ENCODE measurements at regions not wholly inside any gene's neighbourhood (a gene's known extent, or its start where the extent isn't known, plus 50 kb on each side); places are given as distances from the start of the nearest gene placed in this dataset.

DNA sequence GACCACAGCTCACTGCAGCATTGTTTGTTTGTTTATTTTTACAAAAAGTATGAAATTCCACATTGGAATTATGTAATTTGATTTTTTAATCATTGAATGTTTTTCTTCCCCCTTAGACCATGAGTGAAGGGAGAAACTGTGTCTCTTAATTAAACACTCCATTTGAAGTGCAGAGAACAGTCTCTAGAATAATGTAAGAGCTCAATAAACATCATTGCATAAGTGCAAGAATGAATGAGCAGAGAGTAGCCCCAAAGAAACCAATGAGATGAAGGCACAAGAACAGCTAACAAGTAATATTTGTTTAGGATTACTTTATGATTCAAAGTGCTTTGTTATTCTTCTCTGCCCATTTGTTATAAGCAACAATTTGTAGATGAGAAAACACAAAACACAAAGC is 921.3 kb upstream of the LCORL start:
- Mint-ChIP-seq H3K27ac (no peak overlapping the region), H3K4me3 (no peak overlapping the region), H3K27me3 (ENCODE audit: insufficient read depth) (no peaks in the 10 kb centered on the region; the same call in 1 of the 2 replicates), H3K4me1 (ENCODE audit: low read depth) (peaks cover 11% of the 10 kb centered on the region), H3K9me3 (no peaks in the 10 kb centered on the region), H3K36me3 (ENCODE audit: low read depth) (no peaks in the 10 kb centered on the region)
- DNase-seq, result no peak
- TF ChIP-seq, protein P1, sequence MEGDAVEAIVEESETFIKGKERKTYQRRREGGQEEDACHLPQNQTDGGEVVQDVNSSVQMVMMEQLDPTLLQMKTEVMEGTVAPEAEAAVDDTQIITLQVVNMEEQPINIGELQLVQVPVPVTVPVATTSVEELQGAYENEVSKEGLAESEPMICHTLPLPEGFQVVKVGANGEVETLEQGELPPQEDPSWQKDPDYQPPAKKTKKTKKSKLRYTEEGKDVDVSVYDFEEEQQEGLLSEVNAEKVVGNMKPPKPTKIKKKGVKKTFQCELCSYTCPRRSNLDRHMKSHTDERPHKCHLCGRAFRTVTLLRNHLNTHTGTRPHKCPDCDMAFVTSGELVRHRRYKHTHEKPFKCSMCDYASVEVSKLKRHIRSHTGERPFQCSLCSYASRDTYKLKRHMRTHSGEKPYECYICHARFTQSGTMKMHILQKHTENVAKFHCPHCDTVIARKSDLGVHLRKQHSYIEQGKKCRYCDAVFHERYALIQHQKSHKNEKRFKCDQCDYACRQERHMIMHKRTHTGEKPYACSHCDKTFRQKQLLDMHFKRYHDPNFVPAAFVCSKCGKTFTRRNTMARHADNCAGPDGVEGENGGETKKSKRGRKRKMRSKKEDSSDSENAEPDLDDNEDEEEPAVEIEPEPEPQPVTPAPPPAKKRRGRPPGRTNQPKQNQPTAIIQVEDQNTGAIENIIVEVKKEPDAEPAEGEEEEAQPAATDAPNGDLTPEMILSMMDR (IDR thresholded peaks at IDR 0.05), result no peak

DNA sequence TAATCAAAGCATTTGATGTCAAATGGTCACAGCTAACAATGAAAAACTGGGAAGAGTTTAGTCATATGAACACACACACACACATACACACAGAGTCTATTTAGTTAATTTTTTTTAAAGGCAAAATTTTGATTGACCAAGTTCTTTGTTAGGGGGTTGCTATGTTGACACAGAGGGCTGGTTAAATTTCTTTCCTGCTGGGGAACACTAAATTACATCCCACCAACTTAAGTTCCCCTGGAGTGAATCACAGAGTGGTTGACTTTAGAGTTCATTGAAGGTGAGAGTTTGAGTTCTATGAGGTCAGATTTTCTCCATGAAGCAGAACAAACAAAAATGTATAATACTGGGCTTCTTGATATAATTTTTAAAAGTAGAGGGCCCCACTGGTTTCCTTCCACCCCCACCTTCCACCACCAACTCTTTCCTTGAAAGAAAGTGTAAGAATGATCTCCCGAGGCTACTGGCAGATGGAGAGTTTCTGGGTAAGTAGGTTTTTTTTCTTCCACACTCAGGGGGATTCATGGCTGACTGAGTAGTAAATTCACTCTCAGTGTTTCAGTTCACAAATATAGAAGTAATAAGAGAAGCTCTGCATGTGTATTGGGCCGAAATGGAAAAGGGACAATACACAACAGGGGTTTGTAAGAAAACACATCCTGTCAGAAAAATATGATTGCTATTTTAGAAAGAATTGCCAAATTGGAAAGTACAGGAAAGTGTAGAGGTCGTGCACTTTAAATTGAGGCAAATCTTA is 917.0 kb upstream of the LCORL start:
- H3K27me3 Mint-ChIP-seq (ENCODE audit: insufficient read depth), result peaks cover 2% of the 10 kb centered on the region; the same call in 1 of the 2 replicates
- H3K36me3 Mint-ChIP-seq (ENCODE audit: low read depth), result no peaks in the 10 kb centered on the region
- no peak overlapping the region for H3K27ac Mint-ChIP-seq
- TF ChIP-seq, protein P1 (IDR thresholded peaks at IDR 0.05), result no peak
- peak; percentile 13 for DNase-seq
- peaks cover 19% of the 10 kb centered on the region for H3K4me1 Mint-ChIP-seq (ENCODE audit: low read depth)
- no peaks in the 10 kb centered on the region for H3K9me3 Mint-ChIP-seq
- no peak overlapping the region for H3K4me3 Mint-ChIP-seq

DNA sequence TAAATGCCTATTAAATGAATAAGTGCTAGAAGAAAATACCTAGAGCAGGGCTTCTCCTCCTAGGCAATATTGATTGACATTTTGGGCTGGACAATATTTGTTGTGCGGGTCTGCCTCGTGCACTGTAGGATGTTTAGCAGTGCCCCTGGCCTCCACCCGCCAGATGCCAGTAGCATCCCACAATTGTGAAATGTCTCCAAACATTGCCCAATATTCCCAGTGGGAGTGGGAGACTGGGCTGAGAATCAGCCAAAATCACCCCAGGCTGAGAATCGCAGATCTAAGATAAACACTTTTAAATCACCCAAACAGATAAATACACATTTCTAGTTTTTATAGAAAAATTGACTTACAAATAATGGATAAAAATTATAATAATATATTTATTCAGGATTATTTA is 916.2 kb upstream of the LCORL start:
- TF ChIP-seq, protein P1 (IDR thresholded peaks at IDR 0.05), result no peak
- H3K4me3 Mint-ChIP-seq, result no peak overlapping the region
- no peaks in the 10 kb centered on the region for H3K9me3 Mint-ChIP-seq
- peaks cover 2% of the 10 kb centered on the region for H3K27me3 Mint-ChIP-seq (ENCODE audit: insufficient read depth)
- no peaks in the 10 kb centered on the region for H3K36me3 Mint-ChIP-seq (ENCODE audit: low read depth)
- peaks cover 27% of the 10 kb centered on the region for H3K4me1 Mint-ChIP-seq (ENCODE audit: low read depth)
- no peak overlapping the region for H3K27ac Mint-ChIP-seq
- DNase-seq, result no peak

DNA sequence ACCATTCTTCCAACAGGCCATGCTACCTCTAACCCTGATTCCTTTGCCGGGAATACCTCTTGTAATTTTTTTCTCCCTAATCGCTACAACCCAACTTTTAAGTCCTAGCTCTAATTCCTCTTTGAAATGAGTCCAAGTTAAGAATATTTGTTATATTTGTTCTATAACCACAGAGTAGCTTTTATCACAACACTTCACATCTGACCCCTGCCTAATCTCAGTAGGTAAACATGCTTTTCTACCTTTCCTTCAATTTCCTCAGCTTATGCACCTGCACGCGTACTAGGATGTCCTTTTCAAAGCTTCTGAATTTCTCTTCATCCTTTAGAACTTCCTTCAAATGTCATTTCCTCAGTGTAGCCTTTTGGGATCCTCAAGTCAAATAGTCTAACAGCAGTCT is 915.5 kb upstream of the LCORL start:
- Mint-ChIP-seq H3K4me3 (no peak overlapping the region), H3K27ac (no peak overlapping the region), H3K4me1 (ENCODE audit: low read depth) (peaks cover 31% of the 10 kb centered on the region), H3K36me3 (ENCODE audit: low read depth) (no peaks in the 10 kb centered on the region), H3K27me3 (ENCODE audit: insufficient read depth) (peaks cover 2% of the 10 kb centered on the region), H3K9me3 (no peaks in the 10 kb centered on the region)
- no peak for DNase-seq
- TF ChIP-seq, protein P1 (IDR thresholded peaks at IDR 0.05), result no peak

DNA sequence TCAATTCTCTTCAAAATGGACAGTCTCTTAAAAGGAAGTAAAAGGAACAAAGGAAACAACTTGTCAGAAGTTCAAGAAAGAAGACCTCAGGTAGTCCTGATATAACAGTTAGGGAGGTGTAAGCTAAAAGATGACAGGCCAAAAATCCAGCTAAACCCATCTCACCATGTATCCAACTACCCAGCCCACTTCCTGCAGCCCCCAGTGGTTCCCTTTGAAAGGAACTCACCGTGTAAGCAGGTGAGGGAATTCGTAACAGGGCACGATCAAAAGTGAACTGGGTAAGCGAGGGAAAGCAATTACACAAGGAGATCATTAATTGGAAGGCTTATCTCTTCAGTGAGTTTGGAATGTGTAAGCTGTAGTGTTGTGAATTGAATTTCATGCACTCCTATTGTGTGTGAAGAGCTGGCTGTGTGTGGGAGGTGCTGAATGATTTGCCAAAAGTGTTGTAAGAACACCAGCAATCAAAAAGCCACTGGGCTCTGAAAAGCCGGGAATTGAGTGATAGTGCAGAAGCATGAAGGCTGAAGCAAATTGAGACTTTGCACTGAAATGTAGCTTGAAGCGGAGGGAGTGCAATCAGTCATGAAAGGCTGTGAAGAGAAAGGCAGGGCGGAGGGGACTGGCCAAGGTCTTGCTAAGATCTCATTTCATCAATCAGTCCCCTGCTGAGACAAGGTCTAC is 914.2 kb upstream of the LCORL start:
- TF ChIP-seq, protein P1 (IDR thresholded peaks at IDR 0.05), result no peak
- H3K27me3 Mint-ChIP-seq (ENCODE audit: insufficient read depth), result peaks cover 2% of the 10 kb centered on the region
- no peak overlapping the region for H3K27ac Mint-ChIP-seq
- DNase-seq, result no peak
- no peaks in the 10 kb centered on the region for H3K9me3 Mint-ChIP-seq
- H3K4me1 Mint-ChIP-seq (ENCODE audit: low read depth), result peaks cover 31% of the 10 kb centered on the region
- H3K4me3 Mint-ChIP-seq, result no peak overlapping the region
- no peaks in the 10 kb centered on the region for H3K36me3 Mint-ChIP-seq (ENCODE audit: low read depth)
